HS-27A (cell line): ENCODE measurements at regions not wholly inside any gene's neighbourhood (a gene's known extent, or its start where the extent isn't known, plus 50 kb on each side); places are given as distances from the start of the nearest gene placed in this dataset.
"Not testable (repeated sequence)": the region's sequence is repeated elsewhere in the genome, so short reads cannot be mapped to it uniquely, and the experiment has no call there.

Experiments
- DNase-seq: peaks from one replicate; pipeline ENCODE4 v3.0.0-alpha.2; 2012; ENCODE audit warnings: low read depth, missing footprints

GRCh38 chr3:159472611-159473010 lies 516.0 kb upstream of the IL12A start:
- DNase-seq: no peak

- DNase-seq: no peak
Observed at GRCh38 chr3:159473206-159473605, 515.4 kb upstream of the IL12A start.

GRCh38 chr3:159480046-159480445 lies 508.6 kb upstream of the IL12A start:
- no peak for DNase-seq

GRCh38 chr3:159482241-159482993 lies 506.2 kb upstream of the IL12A start:
- DNase-seq: no peak

- DNase-seq: no peak
Observed at GRCh38 chr3:159482994-159483367, 505.7 kb upstream of the IL12A start.

GRCh38 chr3:159486580-159486979 lies 502.1 kb upstream of the IL12A start:
- DNase-seq: no peak

- DNase-seq: no peak
Observed at GRCh38 chr3:159487304-159487703, 501.3 kb upstream of the IL12A start.

- DNase-seq: no peak
Observed at GRCh38 chr3:159488602-159489001, 500.0 kb upstream of the IL12A start.

- no peak for DNase-seq
Observed at GRCh38 chr3:159497361-159497760, 491.3 kb upstream of the IL12A start.

- peak; percentile 35 for DNase-seq
Observed at GRCh38 chr3:159499031-159499793, 489.4 kb upstream of the IL12A start.

- DNase-seq: no peak
Observed at GRCh38 chr3:159501029-159501428, 487.6 kb upstream of the IL12A start.

- no peak for DNase-seq
Observed at GRCh38 chr3:159502986-159503385, 485.6 kb upstream of the IL12A start.

GRCh38 chr3:159510988-159511387 lies 477.6 kb upstream of the IL12A start:
- not testable (repeated sequence) for DNase-seq

- DNase-seq: no peak
Observed at GRCh38 chr3:159513444-159513843, 475.2 kb upstream of the IL12A start.

- DNase-seq: no peak
Observed at GRCh38 chr3:159513867-159514380, 474.7 kb upstream of the IL12A start.

GRCh38 chr3:159517105-159517504 lies 471.5 kb upstream of the IL12A start:
- DNase-seq: no peak

- DNase-seq: no peak
Observed at GRCh38 chr3:159520638-159521037, 468.0 kb upstream of the IL12A start.

- no peak for DNase-seq
Observed at GRCh38 chr3:159522276-159522675, 466.4 kb upstream of the IL12A start.

GRCh38 chr3:159528251-159528895 lies 460.3 kb upstream of the IL12A start:
- DNase-seq: no peak

GRCh38 chr3:159532577-159532976 lies 456.1 kb upstream of the IL12A start:
- DNase-seq: no peak

GRCh38 chr3:159534496-159534895 lies 454.1 kb upstream of the IL12A start:
- no peak for DNase-seq

- DNase-seq: no peak
Observed at GRCh38 chr3:159536876-159537275, 451.8 kb upstream of the IL12A start.

- no peak for DNase-seq
Observed at GRCh38 chr3:159538507-159538906, 450.1 kb upstream of the IL12A start.
